HEK293 (cell line): ENCODE measurements at regions not wholly inside any gene's neighbourhood (a gene's known extent, or its start where the extent isn't known, plus 50 kb on each side); places are given as distances from the start of the nearest gene placed in this dataset.

Source experiments
- CTCF ChIA-PET: fragments of 350-600 bp; formaldehyde crosslinking; extraction: SDS; loops from one replicate; lab custom pipeline; 2021; ENCODE audit warnings: antibody characterized with exemption; lab: Yijun Ruan, JAX
- POLR2A ChIA-PET: fragments of 300-600 bp; formaldehyde crosslinking; extraction: SDS; loops from one replicate; lab custom pipeline; 2020; ENCODE audit warnings: antibody characterized with exemption, inconsistent platforms; lab: Yijun Ruan, JAX
- H3K27ac ChIP-seq: fragments of 200-500 bp; sonication (Bioruptor generic); 2 replicates; pipeline ENCODE4 v1.5.1; 2014; ENCODE audit warnings: low read depth, low read length, control low read depth, inconsistent platforms; ENCODE audit errors: extremely low read depth
- H3K36me3 ChIP-seq, 2 experiments: fragments of 200-500 bp in 1 of 2; sonication (Bioruptor generic) in 1 of 2; 1 replicate in 1 of 2; 2 replicates in 1 of 2; pipeline ENCODE4 v1.5.1; 2014 to 2017; ENCODE audit warnings: inconsistent platforms in 2 of 2, low read length in 2 of 2; ENCODE audit not compliant: control insufficient read depth in 2 of 2, insufficient read depth in 1 of 2
- H3K4me1 ChIP-seq: fragments of 200-500 bp; sonication (Bioruptor generic); 2 replicates; pipeline ENCODE4 v1.5.1; 2014; ENCODE audit warnings: mild to moderate bottlenecking, low read length, inconsistent platforms; ENCODE audit not compliant: control insufficient read depth, insufficient read depth
- H3K4me3 ChIP-seq: 2 replicates; pipeline ENCODE4 v1.5.1; 2011; ENCODE audit warnings: low read depth, mild to moderate bottlenecking, control low read depth, low read length, moderate library complexity
- H3K9me3 ChIP-seq: fragments of 200-500 bp; sonication (Bioruptor generic); 2 replicates; pipeline ENCODE4 v1.5.1; 2014; ENCODE audit warnings: low read depth, low read length, inconsistent platforms; ENCODE audit not compliant: control insufficient read depth, insufficient read depth
- HIC1 ChIP-seq: fragments of 450-650 bp; formaldehyde crosslinking; IDR thresholded peaks from 2 replicates; pipeline ENCODE4 v1.5.1; 2016; ENCODE audit warnings: missing biosample characterization, missing genetic modification characterization
- MEIS1 ChIP-seq: sonication (generic); formaldehyde crosslinking; IDR thresholded peaks from 2 replicates; pipeline ENCODE4 v1.8.1; 2022; ENCODE audit warnings: missing genetic modification reagents, mild to moderate bottlenecking, borderline replicate concordance
- MYNN ChIP-seq: fragments of 450-650 bp; formaldehyde crosslinking; IDR thresholded peaks from 2 replicates; pipeline ENCODE4 v1.5.1; 2016; ENCODE audit warnings: missing biosample characterization, missing genetic modification characterization, borderline replicate concordance
- SCRT1 ChIP-seq: fragments of 450-650 bp; formaldehyde crosslinking; IDR thresholded peaks from 2 replicates; pipeline ENCODE4 v1.5.1; 2016; ENCODE audit warnings: missing biosample characterization, missing genetic modification characterization, borderline replicate concordance
- SP2 ChIP-seq: fragments of 450-650 bp; formaldehyde crosslinking; IDR thresholded peaks from 2 replicates; pipeline ENCODE4 v1.5.1; 2016; ENCODE audit warnings: missing biosample characterization, missing genetic modification characterization
- TSHZ1 ChIP-seq: fragments of 450-650 bp; formaldehyde crosslinking; IDR thresholded peaks from 2 replicates; pipeline ENCODE4 v1.5.1; 2016; ENCODE audit warnings: missing biosample characterization, missing genetic modification characterization, borderline replicate concordance
- YY1 ChIP-seq: fragments of 450-650 bp; formaldehyde crosslinking; IDR thresholded peaks from 2 replicates; pipeline ENCODE4 v1.5.1; 2018; ENCODE audit warnings: missing biosample characterization, missing genetic modification characterization
- YY2 ChIP-seq: fragments of 450-650 bp; formaldehyde crosslinking; IDR thresholded peaks from 2 replicates; pipeline ENCODE4 v1.5.1; 2016; ENCODE audit warnings: missing biosample characterization, missing genetic modification characterization
- ZBTB17 ChIP-seq: fragments of 450-650 bp; formaldehyde crosslinking; IDR thresholded peaks from 2 replicates; pipeline ENCODE4 v1.5.1; 2016; ENCODE audit warnings: missing biosample characterization, missing genetic modification characterization
- ZBTB21 ChIP-seq: fragments of 450-650 bp; formaldehyde crosslinking; IDR thresholded peaks from 2 replicates; pipeline ENCODE4 v1.5.1; 2017; ENCODE audit warnings: missing biosample characterization, missing genetic modification characterization
- ZFHX2 ChIP-seq: fragments of 450-650 bp; formaldehyde crosslinking; conservative IDR thresholded peaks from 2 replicates; pipeline ENCODE4 v1.5.1; 2016; ENCODE audit warnings: missing biosample characterization, missing genetic modification characterization
- ZIC2 ChIP-seq: fragments of 450-650 bp; formaldehyde crosslinking; IDR thresholded peaks from 2 replicates; pipeline ENCODE4 v1.5.1; 2016; ENCODE audit warnings: missing biosample characterization, missing genetic modification characterization
- ZNF132 ChIP-seq: fragments of 450-650 bp; formaldehyde crosslinking; IDR thresholded peaks from 2 replicates; pipeline ENCODE4 v1.5.1; 2017; ENCODE audit warnings: missing biosample characterization, missing genetic modification characterization, borderline replicate concordance
- ZNF148 ChIP-seq: fragments of 450-650 bp; formaldehyde crosslinking; IDR thresholded peaks from 2 replicates; pipeline ENCODE4 v1.5.0; 2017; ENCODE audit warnings: missing biosample characterization, missing genetic modification characterization, borderline replicate concordance
- ZNF202 ChIP-seq: fragments of 450-650 bp; formaldehyde crosslinking; IDR thresholded peaks from 2 replicates; pipeline ENCODE4 v1.5.1; 2016; ENCODE audit warnings: missing biosample characterization, missing genetic modification characterization, borderline replicate concordance
- ZNF24 ChIP-seq: fragments of 450-650 bp; formaldehyde crosslinking; IDR thresholded peaks from 2 replicates; pipeline ENCODE4 v1.5.1; 2016; ENCODE audit warnings: missing biosample characterization, missing genetic modification characterization
- ZNF341 ChIP-seq: fragments of 450-650 bp; formaldehyde crosslinking; IDR thresholded peaks from 2 replicates; pipeline ENCODE4; 2016; ENCODE audit warnings: low read depth, missing biosample characterization, missing genetic modification characterization
- ZNF354C ChIP-seq: fragments of 450-650 bp; formaldehyde crosslinking; IDR thresholded peaks from 2 replicates; pipeline ENCODE4 v1.5.1; 2016; ENCODE audit warnings: missing biosample characterization, missing genetic modification characterization, low read depth, borderline replicate concordance
- ZNF366 ChIP-seq: fragments of 450-650 bp; formaldehyde crosslinking; conservative IDR thresholded peaks from 2 replicates; pipeline ENCODE4 v1.5.1; 2016; ENCODE audit warnings: missing biosample characterization, missing genetic modification characterization
- ZNF449 ChIP-seq: fragments of 450-650 bp; formaldehyde crosslinking; IDR thresholded peaks from 2 replicates; pipeline ENCODE4 v1.5.1; 2017; ENCODE audit warnings: missing biosample characterization, mild to moderate bottlenecking, missing genetic modification characterization, moderate library complexity
- ZNF585B ChIP-seq: fragments of 450-650 bp; formaldehyde crosslinking; IDR thresholded peaks from 2 replicates; pipeline ENCODE4 v1.5.1; 2016; ENCODE audit warnings: missing biosample characterization, missing genetic modification characterization
- ZNF629 ChIP-seq: fragments of 450-650 bp; formaldehyde crosslinking; IDR thresholded peaks from 2 replicates; pipeline ENCODE4 v1.5.1; 2017; ENCODE audit warnings: missing biosample characterization, missing genetic modification characterization
- ZNF792 ChIP-seq: fragments of 450-650 bp; formaldehyde crosslinking; IDR thresholded peaks from 2 replicates; pipeline ENCODE4 v1.5.1; 2016; ENCODE audit warnings: missing biosample characterization, missing genetic modification characterization
- ZNF843 ChIP-seq: fragments of 450-650 bp; formaldehyde crosslinking; IDR thresholded peaks from 2 replicates; pipeline ENCODE4 v1.5.1; 2016; ENCODE audit warnings: missing biosample characterization, missing genetic modification characterization

- Histone ChIP-seq H3K36me3 (no peaks in the 10 kb centered on the region), H3K4me3 (no peak overlapping the region), H3K9me3 (no peaks in the 10 kb centered on the region), H3K4me1 (no peaks in the 10 kb centered on the region), H3K27ac (no peak overlapping the region)
- POLR2A ChIA-PET: no interaction called here
- CTCF ChIA-PET: interaction anchor here (0.6 kb wide), 1 partner anchor 125 kb away, joined by 3 read pairs; no protein-coding TSS in a partner anchor
- TF ChIP-seq ZNF354C (tag by site-specific recombination): no peak
- peak; percentile 31; the same call in 1 of the 2 replicates for TF ChIP-seq ZNF341 (tag by site-specific recombination)
Observed at GRCh38 chr12:105736498-105736897, 402.3 kb downstream of the NUAK1 start.

GRCh38 chr12:105738051-105738450 is 400.7 kb downstream of the NUAK1 start:
- no peak overlapping the region for H3K4me3 ChIP-seq
- H3K36me3 ChIP-seq: no peaks in the 10 kb centered on the region
- no peaks in the 10 kb centered on the region for H3K9me3 ChIP-seq
- no peak overlapping the region for H3K27ac ChIP-seq
- H3K4me1 ChIP-seq: no peaks in the 10 kb centered on the region
- TF ChIP-seq SP2 (no peak), ZNF585B (tag by site-specific recombination) (no peak), ZNF629 (no peak), TSHZ1 (no peak)
- ChIA-PET POLR2A (no interaction called here), CTCF (interaction anchor here (0.7 kb wide), 1 partner anchor 264 kb away, joined by 3 read pairs; no protein-coding TSS in a partner anchor)

GRCh38 chr12:105740369-105740768 is 398.4 kb downstream of the NUAK1 start:
- Histone ChIP-seq H3K36me3 (no peaks in the 10 kb centered on the region), H3K27ac (no peak overlapping the region), H3K4me3 (no peak overlapping the region), H3K9me3 (no peaks in the 10 kb centered on the region), H3K4me1 (no peaks in the 10 kb centered on the region)
- POLR2A ChIA-PET: no interaction called here
- CTCF ChIA-PET: no interaction called here
- TF ChIP-seq ZNF366 (tag by site-specific recombination) (no peak), YY1 (tag by site-specific recombination) (no peak), ZNF629 (no peak), HIC1 (tag by site-specific recombination) (no peak), ZNF24 (tag by site-specific recombination) (no peak), ZNF792 (no peak), MYNN (tag by site-specific recombination) (no peak), ZBTB21 (tag by site-specific recombination) (no peak), ZNF202 (no peak), ZIC2 (tag by site-specific recombination) (no peak), SCRT1 (tag by site-specific recombination) (no peak), MEIS1 (no peak), ZFHX2 (tag by site-specific recombination) (no peak), ZNF843 (tag by site-specific recombination) (no peak), ZNF132 (tag by site-specific recombination) (no peak), ZBTB17 (tag by site-specific recombination) (no peak), ZNF148 (tag by site-specific recombination) (no peak), ZNF449 (no peak), YY2 (tag by site-specific recombination) (no peak)
